Esophagus muscularis mucosa (tissue), 4 donors: ENCODE measurements at regions not wholly inside any gene's neighbourhood (a gene's known extent, or its start where the extent isn't known, plus 50 kb on each side); places are given as distances from the start of the nearest gene placed in this dataset.

ENCODE experiments used
- DNase-seq: peaks from one replicate; pipeline ENCODE4 v3.0.0-alpha.2; 2017; ENCODE audit errors: extremely low spot score
- H3K27ac ChIP-seq, 4 donors: fragments of 200-600 bp; sonication (generic); replicated peaks in 1 of 4; 1 replicate in 3 of 4; 2 replicates in 1 of 4; pipeline ENCODE4 v1.5.1; 2016 to 2019; ENCODE audit warnings: mild to moderate bottlenecking in 1 of 4
- H3K27me3 ChIP-seq, 4 donors: fragments of 200-600 bp; sonication (generic); one replicate each; pipeline versions ENCODE4 v1.5.1 to v1.6.0; 2016 to 2019
- H3K36me3 ChIP-seq, 4 donors: fragments of 200-600 bp; sonication (generic); one replicate each; pipeline ENCODE4 v1.5.1; 2016 to 2019
- H3K4me1 ChIP-seq, 4 donors: fragments of 200-600 bp; sonication (generic); one replicate each; pipeline ENCODE4 v1.5.1; 2016 to 2019
- H3K4me3 ChIP-seq, 4 donors: fragments of 200-600 bp; sonication (generic); 1 replicate in 2 of 4; 2 replicates in 2 of 4; pipeline ENCODE4 v1.5.1; 2016 to 2019; ENCODE audit warnings: mild to moderate bottlenecking in 4 of 4, moderate library complexity in 1 of 4
- H3K9me3 ChIP-seq, 4 donors: fragments of 200-600 bp; sonication (generic); 1 replicate in 3 of 4; 2 replicates in 1 of 4; pipeline ENCODE4 v1.5.1; 2016 to 2019
- EP300 ChIP-seq: sonication (generic); formaldehyde crosslinking; IDR thresholded peaks from one replicate; pipeline ENCODE4 v1.6.1; 2017; ENCODE audit warnings: antibody characterized with exemption
- POLR2A ChIP-seq: fragments of 450-650 bp; IDR thresholded peaks from one replicate; pipeline ENCODE4 v1.6.1; 2017; ENCODE audit warnings: antibody characterized with exemption, moderate library complexity, mild to moderate bottlenecking, low read depth
- POLR2AphosphoS5 ChIP-seq, 2 donors: sonication (generic); formaldehyde crosslinking; IDR thresholded peaks; one replicate each; pipeline ENCODE4 v1.6.1; 2017; ENCODE audit warnings: antibody characterized with exemption in 2 of 2
- WGBS: methylation state at CpG from one replicate; pipeline ENCODE4 v1.1.5; 2018; 5-methylcytosine and 5-hydroxymethylcytosine counted together
- intact Hi-C: fragments of 100-400 bp; cut with DNase I; formaldehyde crosslinking; loops from one replicate; pipeline ENCODE4 v1.15.1; 2023
- TF ChIP-seq, protein P1 (sequence below), 3 experiments: fragments of 200-600 bp in 2 of 3; fragments of 450-650 bp in 1 of 3; sonication (generic) in 2 of 3; IDR thresholded peaks; one replicate each; pipeline ENCODE4 v1.5.1; 2017 to 2019; ENCODE audit warnings: antibody characterized with exemption in 3 of 3, mild to moderate bottlenecking in 2 of 3, moderate library complexity in 1 of 3

GRCh38 chr13:78185700-78186099 lies 267.1 kb upstream of the EDNRB start:
- DNase-seq, result no peak
- Histone ChIP-seq H3K27me3 (no peaks in the 10 kb centered on the region), H3K27ac (no peak overlapping the region), H3K36me3 (no peaks in the 10 kb centered on the region), H3K4me3 (no peak overlapping the region), H3K4me1 (no peaks in the 10 kb centered on the region), H3K9me3 (peaks cover 0 to 6% (median 0%) of the 10 kb centered on the region in 4 donors)
- intact Hi-C loops, result no loop called here
- TF ChIP-seq EP300 (no peak), POLR2A (no peak), POLR2AphosphoS5 (IDR thresholded peaks at IDR 0.05) (no peak)
- TF ChIP-seq, protein P1, sequence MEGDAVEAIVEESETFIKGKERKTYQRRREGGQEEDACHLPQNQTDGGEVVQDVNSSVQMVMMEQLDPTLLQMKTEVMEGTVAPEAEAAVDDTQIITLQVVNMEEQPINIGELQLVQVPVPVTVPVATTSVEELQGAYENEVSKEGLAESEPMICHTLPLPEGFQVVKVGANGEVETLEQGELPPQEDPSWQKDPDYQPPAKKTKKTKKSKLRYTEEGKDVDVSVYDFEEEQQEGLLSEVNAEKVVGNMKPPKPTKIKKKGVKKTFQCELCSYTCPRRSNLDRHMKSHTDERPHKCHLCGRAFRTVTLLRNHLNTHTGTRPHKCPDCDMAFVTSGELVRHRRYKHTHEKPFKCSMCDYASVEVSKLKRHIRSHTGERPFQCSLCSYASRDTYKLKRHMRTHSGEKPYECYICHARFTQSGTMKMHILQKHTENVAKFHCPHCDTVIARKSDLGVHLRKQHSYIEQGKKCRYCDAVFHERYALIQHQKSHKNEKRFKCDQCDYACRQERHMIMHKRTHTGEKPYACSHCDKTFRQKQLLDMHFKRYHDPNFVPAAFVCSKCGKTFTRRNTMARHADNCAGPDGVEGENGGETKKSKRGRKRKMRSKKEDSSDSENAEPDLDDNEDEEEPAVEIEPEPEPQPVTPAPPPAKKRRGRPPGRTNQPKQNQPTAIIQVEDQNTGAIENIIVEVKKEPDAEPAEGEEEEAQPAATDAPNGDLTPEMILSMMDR (IDR thresholded peaks at IDR 0.05), result no peak
- 82% methylated on average over 1 of the region's 1 CpG for WGBS

DNA sequence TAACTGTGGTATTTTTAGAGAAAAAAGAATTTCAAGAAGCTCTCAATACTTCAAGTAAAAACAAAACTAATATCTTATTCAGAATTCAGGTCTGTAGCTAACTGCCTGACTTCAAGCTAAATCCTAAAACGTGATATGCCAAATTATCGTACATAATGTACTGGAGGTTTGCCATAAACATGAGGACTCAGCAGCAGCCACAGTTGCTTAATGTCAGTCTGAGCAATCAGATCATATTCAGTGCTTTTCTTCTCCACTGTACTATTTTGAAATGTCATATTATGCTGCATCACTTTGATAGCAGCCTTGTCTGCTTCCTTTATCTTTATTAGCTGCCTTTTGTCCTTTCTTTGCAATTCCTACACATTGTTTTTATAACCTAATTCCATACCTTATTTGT lies 265.1 kb upstream of the EDNRB start:
- Histone ChIP-seq H3K27me3 (no peaks in the 10 kb centered on the region), H3K27ac (no peak overlapping the region), H3K4me1 (no peaks in the 10 kb centered on the region), H3K4me3 (no peak overlapping the region), H3K36me3 (no peaks in the 10 kb centered on the region), H3K9me3 (peaks cover 0 to 6% (median 0%) of the 10 kb centered on the region in 4 donors)
- 57% methylated on average over 2 of the region's 2 CpGs for WGBS
- TF ChIP-seq EP300 (no peak), POLR2AphosphoS5 (IDR thresholded peaks at IDR 0.05) (no peak), POLR2A (no peak)
- TF ChIP-seq, protein P1 (IDR thresholded peaks at IDR 0.05), result no peak
- no peak for DNase-seq
- intact Hi-C loops, result no loop called here

- 67% methylated on average over 2 of the region's 2 CpGs for WGBS
- Histone ChIP-seq H3K9me3 (peaks cover 0 to 6% (median 0%) of the 10 kb centered on the region in 4 donors), H3K36me3 (no peaks in the 10 kb centered on the region), H3K4me1 (no peaks in the 10 kb centered on the region), H3K4me3 (no peak overlapping the region), H3K27ac (no peak overlapping the region), H3K27me3 (no peaks in the 10 kb centered on the region)
- no peak for TF ChIP-seq EP300
- TF ChIP-seq POLR2AphosphoS5 (IDR thresholded peaks at IDR 0.05), result no peak
- TF ChIP-seq POLR2A, result no peak
- TF ChIP-seq, protein P1 (IDR thresholded peaks at IDR 0.05), result no peak
- intact Hi-C loops, result no loop called here
- DNase-seq, result no peak
Observed at GRCh38 chr13:78182813-78183212, 264.2 kb upstream of the EDNRB start.

DNA sequence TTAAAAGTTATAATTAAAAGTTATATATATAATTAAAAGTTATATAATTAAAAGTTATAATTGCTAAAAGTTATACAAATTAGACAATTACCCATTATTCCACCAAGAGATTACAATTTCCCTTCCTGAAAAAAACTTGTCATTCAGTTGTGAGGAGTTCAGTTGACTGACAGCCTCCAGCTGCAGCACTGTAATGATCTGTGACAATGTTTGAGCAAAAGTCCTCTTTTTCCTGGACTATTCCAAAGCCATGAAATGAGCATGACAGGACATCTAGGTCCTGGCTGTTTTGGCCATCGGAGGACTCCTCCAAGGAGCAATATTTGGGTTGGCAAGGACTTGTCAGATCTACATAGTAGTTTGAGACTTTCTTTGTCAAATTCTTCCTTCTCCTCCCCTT lies 258.7 kb upstream of the EDNRB start:
- Histone ChIP-seq H3K27me3 (no peaks in the 10 kb centered on the region), H3K27ac (no peak overlapping the region), H3K9me3 (no peaks in the 10 kb centered on the region), H3K4me1 (no peaks in the 10 kb centered on the region), H3K36me3 (no peaks in the 10 kb centered on the region), H3K4me3 (no peak overlapping the region)
- DNase-seq, result no peak
- 91% methylated on average over 1 of the region's 1 CpG for WGBS
- intact Hi-C loops, result no loop called here
- TF ChIP-seq EP300 (no peak), POLR2AphosphoS5 (IDR thresholded peaks at IDR 0.05) (no peak), POLR2A (no peak)
- TF ChIP-seq, protein P1 (IDR thresholded peaks at IDR 0.05), result no peak

GRCh38 chr13:78176880-78177279 lies 258.2 kb upstream of the EDNRB start:
- intact Hi-C loops, result no loop called here
- Histone ChIP-seq H3K4me1 (no peaks in the 10 kb centered on the region), H3K27ac (no peak overlapping the region), H3K36me3 (no peaks in the 10 kb centered on the region), H3K9me3 (no peaks in the 10 kb centered on the region), H3K27me3 (no peaks in the 10 kb centered on the region), H3K4me3 (no peak overlapping the region)
- WGBS, result 84% methylated on average over 2 of the region's 2 CpGs
- TF ChIP-seq POLR2A (no peak), POLR2AphosphoS5 (IDR thresholded peaks at IDR 0.05) (no peak), EP300 (no peak)
- TF ChIP-seq, protein P1 (IDR thresholded peaks at IDR 0.05), result no peak
- no peak for DNase-seq
